ENCODE measurements at regions not wholly inside any gene's neighbourhood (a gene's known extent, or its start where the extent isn't known, plus 50 kb on each side); places are given as distances from the start of the nearest gene placed in this dataset.

- TF ChIP-seq CTCF (IDR thresholded peaks at IDR 0.05; ENCODE audit: insufficient read depth, low read depth, low read length), result no peak
- no peak for TF ChIP-seq EZH2 (IDR thresholded peaks at IDR 0.05; ENCODE audit: insufficient read depth, low read length)
Measured at GRCh38 chr5:82858151-82859025, 218.8 kb downstream of the TMEM167A start.
